Heart left ventricle (tissue), 16 donors: ENCODE measurements at regions not wholly inside any gene's neighbourhood (a gene's known extent, or its start where the extent isn't known, plus 50 kb on each side); places are given as distances from the start of the nearest gene placed in this dataset.

Experiments
- ATAC-seq, 4 donors: fragments of 200-7000 bp; cut with Tn5 transposase; one replicate each; pipeline ENCODE4 v1.9.1; 2020 to 2022; ENCODE audit warnings: moderate library complexity in 4 of 4, mild to moderate bottlenecking in 3 of 4, moderate number of reproducible peaks in 1 of 4
- DNase-seq, 5 donors: peaks; one replicate each; pipeline ENCODE4 v3.0.0-alpha.2; 2020
- H3K27ac ChIP-seq, 12 donors: fragments of 200-600 bp; sonication (generic) in 4 of 12; one replicate each; pipeline versions ENCODE4 v1.5.0 to v1.8.0; 2016 to 2022; ENCODE audit warnings: mild to moderate bottlenecking in 2 of 12
- H3K27me3 ChIP-seq, 9 donors: fragments of 200-600 bp; sonication (generic) in 2 of 9; one replicate each; pipeline versions ENCODE4 v1.5.1 to v1.8.0; 2016 to 2022; ENCODE audit warnings: mild to moderate bottlenecking in 3 of 9
- H3K36me3 ChIP-seq, 9 donors: fragments of 200-600 bp; sonication (generic) in 2 of 9; one replicate each; pipeline versions ENCODE4 v1.5.0 to v1.8.0; 2018 to 2022; ENCODE audit warnings: mild to moderate bottlenecking in 2 of 9
- H3K4me1 ChIP-seq, 12 donors: fragments of 200-600 bp; sonication (generic) in 4 of 12; one replicate each; pipeline versions ENCODE4 v1.5.0 to v1.8.0; 2016 to 2022; ENCODE audit warnings: mild to moderate bottlenecking in 3 of 12
- H3K4me3 ChIP-seq, 12 donors: fragments of 200-600 bp; sonication (generic) in 4 of 12; one replicate each; pipeline versions ENCODE4 v1.5.0 to v1.8.0; 2017 to 2022; ENCODE audit warnings: mild to moderate bottlenecking in 9 of 12, moderate library complexity in 4 of 12
- H3K9me3 ChIP-seq, 12 donors: fragments of 200-600 bp; sonication (generic) in 4 of 12; one replicate each; pipeline versions ENCODE4 v1.5.0 to v1.8.0; 2016 to 2022; ENCODE audit warnings: mild to moderate bottlenecking in 1 of 12
- POLR2A ChIP-seq, 2 donors: fragments of 450-650 bp; IDR thresholded peaks; one replicate each; pipeline ENCODE4 v1.6.1; 2017; ENCODE audit warnings: antibody characterized with exemption in 2 of 2, mild to moderate bottlenecking in 2 of 2, moderate library complexity in 2 of 2
- WGBS, 4 donors: extraction: QIAGEN DNeasy Blood & Tissue Kit in 2 of 4; methylation state at CpG; one replicate each; pipeline versions ENCODE4 v1.1.5 to v1.1.7; 2013 to 2018; 5-methylcytosine and 5-hydroxymethylcytosine counted together
- intact Hi-C, 10 donors: fragments of 100-400 bp; cut with DNase I; formaldehyde crosslinking; loops; one replicate each; pipeline versions ENCODE4 v1.11.1 to v1.14.2; 2022
- TF ChIP-seq, protein P1 (sequence below), 12 donors: fragments of 200-600 bp; sonication (generic) in 4 of 12; IDR thresholded peaks; one replicate each; pipeline versions ENCODE4 v1.5.0 to v1.8.0; 2018 to 2022; ENCODE audit warnings: antibody characterized with exemption in 12 of 12, mild to moderate bottlenecking in 5 of 12
- donor health status: ischemic (EF 13 %, LVEDD 7.1; RV severe dilation, severe dysfunction).
- donor health status: healthy with polysubstance abuse.
- donor health status: DM: no; HTN: yes; CAD: no.
- donor health status: DM: no; HTN: no; CAD: no.
- donor health status: ischemic (EF 25% LVEDD 6.9; RV normal size, moderate dysfunction).
- donor health status: ischemic (EF 25% LVEDD 5.7; RV mildly dilated, moderate dysfunction).
- donor health status: healthy.
- donor health status: DM: yes; HTN: yes; CAD: no.
- donor health status: ischemic (EF 35%, LVEDD 5.7; RV mildly dilated, moderate dysfunction).
- donor health status: nonischemic (EF 11% LVEDD 7.7; RV severe dilation, severe dysfunction).
- donor health status: DM: yes; HTN: yes; CAD: no.
- donor health status: PGD.
- donor health status: ischemic (EF 29% LVEDD 5.4; RV normal size, mild dysfunction).
- donor health status: nonischemic (EF 23%, LVEDD 6.1; RV moderate dilation, normal function).

DNA sequence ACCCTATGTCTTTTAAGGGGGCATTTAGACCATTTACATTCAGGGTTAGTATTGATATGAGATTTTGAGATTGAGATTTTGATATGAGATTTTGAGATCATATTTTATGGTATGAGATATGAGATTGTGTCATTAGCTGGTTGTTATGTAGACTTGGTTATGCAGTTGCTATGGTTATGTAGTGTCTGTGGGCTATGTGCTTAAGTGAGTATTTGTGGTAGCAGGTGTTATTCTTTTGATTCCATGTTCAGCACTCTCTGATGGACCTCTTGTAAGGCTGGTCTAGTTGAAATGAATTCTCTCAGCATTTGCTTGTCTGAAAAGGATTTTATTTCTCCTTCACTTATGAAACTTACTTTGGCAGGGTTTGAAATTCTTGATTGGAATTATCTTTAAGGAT is 225.4 kb downstream of the SATB1 start:
- intact Hi-C loops, result no loop called here
- TF ChIP-seq, protein P1, sequence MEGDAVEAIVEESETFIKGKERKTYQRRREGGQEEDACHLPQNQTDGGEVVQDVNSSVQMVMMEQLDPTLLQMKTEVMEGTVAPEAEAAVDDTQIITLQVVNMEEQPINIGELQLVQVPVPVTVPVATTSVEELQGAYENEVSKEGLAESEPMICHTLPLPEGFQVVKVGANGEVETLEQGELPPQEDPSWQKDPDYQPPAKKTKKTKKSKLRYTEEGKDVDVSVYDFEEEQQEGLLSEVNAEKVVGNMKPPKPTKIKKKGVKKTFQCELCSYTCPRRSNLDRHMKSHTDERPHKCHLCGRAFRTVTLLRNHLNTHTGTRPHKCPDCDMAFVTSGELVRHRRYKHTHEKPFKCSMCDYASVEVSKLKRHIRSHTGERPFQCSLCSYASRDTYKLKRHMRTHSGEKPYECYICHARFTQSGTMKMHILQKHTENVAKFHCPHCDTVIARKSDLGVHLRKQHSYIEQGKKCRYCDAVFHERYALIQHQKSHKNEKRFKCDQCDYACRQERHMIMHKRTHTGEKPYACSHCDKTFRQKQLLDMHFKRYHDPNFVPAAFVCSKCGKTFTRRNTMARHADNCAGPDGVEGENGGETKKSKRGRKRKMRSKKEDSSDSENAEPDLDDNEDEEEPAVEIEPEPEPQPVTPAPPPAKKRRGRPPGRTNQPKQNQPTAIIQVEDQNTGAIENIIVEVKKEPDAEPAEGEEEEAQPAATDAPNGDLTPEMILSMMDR (IDR thresholded peaks at IDR 0.05), result no peak
- no peak for TF ChIP-seq POLR2A (IDR thresholded peaks at IDR 0.05)
- no peaks in the 10 kb centered on the region for H3K36me3 ChIP-seq
- H3K27ac ChIP-seq, result no peak overlapping the region
- no peaks in the 10 kb centered on the region for H3K27me3 ChIP-seq
- ATAC-seq (no peak), DNase-seq (no peak)
- no peak overlapping the region for H3K4me3 ChIP-seq
- no peaks in the 10 kb centered on the region for H3K4me1 ChIP-seq
- peaks cover 0 to 46% (median 0%) of the 10 kb centered on the region in 12 donors for H3K9me3 ChIP-seq

GRCh38 chr3:18195836-18196235 is 229.3 kb downstream of the SATB1 start:
- TF ChIP-seq, protein P1 (IDR thresholded peaks at IDR 0.05), result no peak
- no peak for TF ChIP-seq POLR2A (IDR thresholded peaks at IDR 0.05)

GRCh38 chr3:18194431-18194830 is 230.7 kb downstream of the SATB1 start:
- H3K27ac ChIP-seq, result no peak overlapping the region
- no peak for TF ChIP-seq POLR2A (IDR thresholded peaks at IDR 0.05)
- TF ChIP-seq, protein P1 (IDR thresholded peaks at IDR 0.05), result no peak
- WGBS, 4 donors, result 59 to 66% (median 60%) methylated on average over 4 of the region's 4 CpGs
- no peak overlapping the region for H3K4me3 ChIP-seq
- DNase-seq (no peak), ATAC-seq (no peak)
- intact Hi-C loops, result no loop called here
- no peaks in the 10 kb centered on the region for H3K4me1 ChIP-seq
- peaks cover 0 to 38% (median 0%) of the 10 kb centered on the region in 12 donors for H3K9me3 ChIP-seq
- no peaks in the 10 kb centered on the region for H3K36me3 ChIP-seq
- no peaks in the 10 kb centered on the region for H3K27me3 ChIP-seq

More at GRCh38 chr3:18195836-18196235, 229.3 kb downstream of the SATB1 start:
- Histone ChIP-seq H3K4me3 (no peak overlapping the region), H3K9me3 (peaks cover 0 to 46% (median 0%) of the 10 kb centered on the region in 12 donors), H3K4me1 (no peaks in the 10 kb centered on the region), H3K27me3 (no peaks in the 10 kb centered on the region), H3K27ac (no peak overlapping the region), H3K36me3 (no peaks in the 10 kb centered on the region)
- intact Hi-C loops, result no loop called here
- ATAC-seq (no peak), DNase-seq (no peak)

GRCh38 chr3:18190646-18191045 is 234.5 kb downstream of the SATB1 start:
- H3K4me3 ChIP-seq, result no peak overlapping the region
- no peaks in the 10 kb centered on the region for H3K27me3 ChIP-seq
- no peak for ATAC-seq
- TF ChIP-seq, protein P1 (IDR thresholded peaks at IDR 0.05), result no peak
- TF ChIP-seq POLR2A (IDR thresholded peaks at IDR 0.05), result no peak
- peaks cover 0 to 2% (median 0%) of the 10 kb centered on the region in 12 donors for H3K9me3 ChIP-seq
- intact Hi-C loops, result no loop called here
- no peak overlapping the region for H3K27ac ChIP-seq
- H3K4me1 ChIP-seq, result no peaks in the 10 kb centered on the region
- no peak for DNase-seq
- H3K36me3 ChIP-seq, result no peaks in the 10 kb centered on the region
